ENCODE measurements at regions not wholly inside any gene's neighbourhood (a gene's known extent, or its start where the extent isn't known, plus 50 kb on each side); places are given as distances from the start of the nearest gene placed in this dataset.

GRCh38 chr5:135650081-135650480 is 71.3 kb upstream of the CXCL14 start (continued):
- TF ChIP-seq ZNF331 (CRISPR knock-in tag; IDR thresholded peaks at IDR 0.05; ENCODE audit: low read depth) (no peak), ZNF462 (CRISPR knock-in tag; IDR thresholded peaks at IDR 0.05) (no peak), POLR2AphosphoS5 (IDR thresholded peaks at IDR 0.05; ENCODE audit: low read depth) (no peak), ETS1 (IDR thresholded peaks at IDR 0.05) (no peak)

GRCh38 chr5:135649435-135649834 is 70.6 kb upstream of the CXCL14 start:
- Histone ChIP-seq H3K9me2 (ENCODE audit: insufficient read depth) (0 out of 2 replicates have a peak, but pooled peaks cover 5% of the 10 kb centered on the region), H3F3A (replicated peaks; ENCODE audit: low read depth) (no peaks in the 10 kb centered on the region)
- ATAC-seq: no peak
- TF ChIP-seq ETS1 (IDR thresholded peaks at IDR 0.05) (no peak), CTCF (conservative IDR thresholded peaks at IDR 0.05; ENCODE audit: low read depth in 2 of 2) (no peak), ZNF331 (CRISPR knock-in tag; IDR thresholded peaks at IDR 0.05; ENCODE audit: low read depth) (no peak), POLR2AphosphoS5 (IDR thresholded peaks at IDR 0.05; ENCODE audit: low read depth) (no peak), JUNB (IDR thresholded peaks at IDR 0.05; ENCODE audit: unreplicated experiment) (no peak), STAT1 (IDR thresholded peaks at IDR 0.05; ENCODE audit: unreplicated experiment) (no peak), REST (IDR thresholded peaks at IDR 0.05; ENCODE audit: unreplicated experiment) (no peak), ZNF114 (CRISPR knock-in tag; IDR thresholded peaks at IDR 0.05) (no peak), EZH2 (IDR thresholded peaks at IDR 0.05; ENCODE audit: low read depth, unreplicated experiment) (no peak), EZH2phosphoT487 (IDR thresholded peaks at IDR 0.05; ENCODE audit: unreplicated experiment) (no peak), CREB1 (CRISPR knock-in tag; IDR thresholded peaks at IDR 0.05; ENCODE audit: low read depth) (no peak)

More at GRCh38 chr5:135649435-135649834, 70.6 kb upstream of the CXCL14 start:
- no peaks in the 10 kb centered on the region for H3K79me2 ChIP-seq (replicated peaks; ENCODE audit: insufficient read depth)
- H3K27me3 ChIP-seq (ENCODE audit: insufficient read depth): no peaks in the 10 kb centered on the region
- H3K4me3 Mint-ChIP-seq: no peak overlapping the region
- H3K9me3 Mint-ChIP-seq: no peaks in the 10 kb centered on the region
- no peak overlapping the region for H3K27ac ChIP-seq (ENCODE audit: low read depth)
- H2AFZ ChIP-seq: no peak overlapping the region
- H3K4me2 ChIP-seq: no peak overlapping the region
- H3K4me3 ChIP-seq: no peak overlapping the region
- H3K27me3 Mint-ChIP-seq (ENCODE audit: insufficient read depth, low read depth, poor library complexity): no peaks in the 10 kb centered on the region
- DNase-seq (ENCODE audit: low spot score): no peak
- H3K27ac Mint-ChIP-seq: no peak overlapping the region
- no peaks in the 10 kb centered on the region for H3K36me3 Mint-ChIP-seq (ENCODE audit: low read depth)
- H3K4me1 ChIP-seq (ENCODE audit: insufficient read depth): no peaks in the 10 kb centered on the region
- H4K20me1 ChIP-seq (replicated peaks; ENCODE audit: insufficient read depth): no peaks in the 10 kb centered on the region
- H3K4me1 Mint-ChIP-seq: no peaks in the 10 kb centered on the region
- no peaks in the 10 kb centered on the region for H3K36me3 ChIP-seq (ENCODE audit: insufficient read depth)
